Fibroblast of skin of left biceps (primary cell): ENCODE measurements at regions not wholly inside any gene's neighbourhood (a gene's known extent, or its start where the extent isn't known, plus 50 kb on each side); places are given as distances from the start of the nearest gene placed in this dataset.

Experiments
- DNase-seq, 2 experiments: peaks; one replicate each; pipeline ENCODE4 v3.0.0-alpha.2; 2013; ENCODE audit warnings: low read depth in 2 of 2

GRCh38 chr7:81648716-81649115 is 121.1 kb downstream of the HGF start:
- peak in 1 of 2 experiments; percentile 35 for DNase-seq

GRCh38 chr7:81645435-81645834 is 124.4 kb downstream of the HGF start:
- DNase-seq: no peak

GRCh38 chr7:81641873-81642272 is 128.0 kb downstream of the HGF start:
- no peak for DNase-seq

- DNase-seq: peak; percentile 76 to 83
Measured at GRCh38 chr7:81638198-81638597, 131.6 kb downstream of the HGF start.

GRCh38 chr7:81637534-81637933 is 132.3 kb downstream of the HGF start:
- DNase-seq: no peak

- DNase-seq: no peak
Measured at GRCh38 chr7:81632418-81632817, 137.4 kb downstream of the HGF start.

- no peak for DNase-seq
Measured at GRCh38 chr7:81630600-81630999, 139.2 kb downstream of the HGF start.

GRCh38 chr7:81629702-81630101 is 140.1 kb downstream of the HGF start:
- no peak for DNase-seq

- DNase-seq: no peak
Measured at GRCh38 chr7:81628951-81629350, 140.9 kb downstream of the HGF start.

- no peak for DNase-seq
Measured at GRCh38 chr7:81627536-81628287, 142.1 kb downstream of the HGF start.

GRCh38 chr7:81626008-81626407 is 143.8 kb downstream of the HGF start:
- DNase-seq: no peak

- DNase-seq: peak in 1 of 2 experiments; percentile 40
Measured at GRCh38 chr7:81624650-81625631, 144.9 kb downstream of the HGF start.

- no peak for DNase-seq
Measured at GRCh38 chr7:81624021-81624592, 145.7 kb downstream of the HGF start.

- DNase-seq: no peak
Measured at GRCh38 chr7:81623251-81623855, 146.5 kb downstream of the HGF start.

GRCh38 chr7:81621893-81622292 is 148.0 kb downstream of the HGF start:
- DNase-seq: no peak

- peak; percentile 69 to 71 for DNase-seq
Measured at GRCh38 chr7:81618396-81619014, 151.3 kb downstream of the HGF start.

GRCh38 chr7:81616951-81617350 is 152.9 kb downstream of the HGF start:
- DNase-seq: no peak

- no peak for DNase-seq
Measured at GRCh38 chr7:81611805-81612204, 158.0 kb downstream of the HGF start.

GRCh38 chr7:81611040-81611439 is 158.8 kb downstream of the HGF start:
- DNase-seq: no peak

- no peak for DNase-seq
Measured at GRCh38 chr7:81608748-81609382, 161.0 kb downstream of the HGF start.

- DNase-seq: no peak
Measured at GRCh38 chr7:81607987-81608386, 161.9 kb downstream of the HGF start.
